ENCODE measurements at regions not wholly inside any gene's neighbourhood (a gene's known extent, or its start where the extent isn't known, plus 50 kb on each side); places are given as distances from the start of the nearest gene placed in this dataset.

GRCh38 chr2:195534971-195535370 is 122.1 kb upstream of the SLC39A10 start:
- dilution Hi-C loops (cut with MboI; ENCODE audit: extremely low pct_ligation_motif_present, low sequenced_read_pairs), result no loop called here
- Histone ChIP-seq H3K4me2 (ENCODE audit: insufficient read depth, low read length) (no peak overlapping the region), H2AFZ (ENCODE audit: low read depth, low read length) (no peak overlapping the region), H3K79me2 (ENCODE audit: control insufficient read depth, insufficient read depth, low read length) (no peaks in the 10 kb centered on the region), H3K4me1 (ENCODE audit: control insufficient read depth, extremely low read depth, insufficient read depth, low read length) (no peaks in the 10 kb centered on the region), H3K36me3 (ENCODE audit: control insufficient read depth in 2 of 2, extremely low read depth in 1 of 2, insufficient read depth in 2 of 2, low read length in 2 of 2) (no peaks in the 10 kb centered on the region), H3K27me3 (ENCODE audit: control insufficient read depth in 2 of 2, insufficient read depth in 2 of 2, low read length in 2 of 2) (peaks cover 0 to 7% of the 10 kb centered on the region in 2 experiments), H3K27ac (ENCODE audit: insufficient read depth, low read depth, low read length) (no peak overlapping the region), H4K20me1 (replicated peaks; ENCODE audit: control insufficient read depth, extremely low read depth, insufficient read depth, low read length) (no peaks in the 10 kb centered on the region), H3K9me3 (replicated peaks; ENCODE audit: control insufficient read depth, insufficient read depth, low read length) (no peaks in the 10 kb centered on the region), H3K9me1 (replicated peaks; ENCODE audit: control insufficient read depth, extremely low read depth, insufficient read depth, low read length) (no peaks in the 10 kb centered on the region), H3K4me3 (replicated peaks in 1 of 3; ENCODE audit: insufficient read depth in 1 of 3, low read depth in 1 of 3, low read length in 3 of 3) (no peak overlapping the region), H3K9ac (replicated peaks; ENCODE audit: extremely low read depth, insufficient read depth, low read length) (no peak overlapping the region)
- intact Hi-C loops (cut with micrococcal nuclease), result no loop called here
- DNase-seq (ENCODE audit: low read depth, low spot score) (no peak), FAIRE-seq (no peak)
- BruUV-seq (replicated peaks), result no TSS peak
- ChIA-PET CTCF (no interaction called here), POLR2A (no interaction called here)
- TF ChIP-seq MAX (IDR thresholded peaks at IDR 0.05; ENCODE audit: insufficient read depth, insufficient read length), result no peak
- TF ChIP-seq JUN (IDR thresholded peaks at IDR 0.05; ENCODE audit: borderline replicate concordance, insufficient read depth, insufficient read length, low read depth), result no peak
- TF ChIP-seq MYC (IDR thresholded peaks at IDR 0.05; ENCODE audit: low read depth, low read length), result no peak
- no peak for TF ChIP-seq CTCF (IDR thresholded peaks at IDR 0.05; ENCODE audit: extremely low read depth in 1 of 2, insufficient read depth in 1 of 2, low read depth in 1 of 2, low read length in 2 of 2)
- TF ChIP-seq POLR2AphosphoS5 (IDR thresholded peaks at IDR 0.05; ENCODE audit: insufficient read depth, low read depth, low read length), result no peak
- TF ChIP-seq EZH2 (IDR thresholded peaks at IDR 0.05; ENCODE audit: borderline replicate concordance, low read depth, low read length, severe bottlenecking), result no peak
- TF ChIP-seq FOS (IDR thresholded peaks at IDR 0.05; ENCODE audit: borderline replicate concordance, insufficient read depth, low read length), result no peak
- TF ChIP-seq GATA2 (IDR thresholded peaks at IDR 0.05; ENCODE audit: insufficient read depth, insufficient read length, low read depth, low read length), result no peak
- no peak for TF ChIP-seq POLR2A (IDR thresholded peaks at IDR 0.05; ENCODE audit: low read depth, low read length)

All from endothelial cell of umbilical vein (primary cell).